Body of pancreas (tissue), 4 donors: ENCODE measurements at regions not wholly inside any gene's neighbourhood (a gene's known extent, or its start where the extent isn't known, plus 50 kb on each side); places are given as distances from the start of the nearest gene placed in this dataset.

Experiments
- ATAC-seq: fragments of 150-250 bp; one replicate; pipeline ENCODE4 v1.9.1; 2016
- DNase-seq, 4 donors: peaks; one replicate each; pipeline ENCODE4 v3.0.0-alpha.2; 2019
- H3K27ac ChIP-seq, 4 donors: fragments of 200-600 bp; sonication (generic); 1 replicate in 3 of 4; 2 replicates in 1 of 4; pipeline versions ENCODE4 v1.5.1 to v1.6.1; 2016 to 2019; ENCODE audit warnings: mild to moderate bottlenecking in 1 of 4, mixed read lengths in 1 of 4, moderate library complexity in 1 of 4
- H3K27me3 ChIP-seq, 2 donors: fragments of 200-600 bp; sonication (generic); one replicate each; pipeline ENCODE4 v1.6.0; 2016; ENCODE audit warnings: mild to moderate bottlenecking in 1 of 2
- H3K36me3 ChIP-seq, 2 donors: fragments of 200-600 bp; sonication (generic); replicated peaks in 1 of 2; 2 replicates each; pipeline ENCODE4 v1.5.1; 2016; ENCODE audit warnings: low read depth in 2 of 2; ENCODE audit not compliant: insufficient read depth in 1 of 2
- H3K4me1 ChIP-seq: fragments of 200-600 bp; sonication (generic); one replicate; pipeline ENCODE4 v1.6.0; 2016
- H3K4me3 ChIP-seq, 2 donors: fragments of 200-600 bp; sonication (generic); 1 replicate in 1 of 2; 2 replicates in 1 of 2; pipeline ENCODE4 v1.5.1; 2016 to 2019
- H3K9me3 ChIP-seq, 3 donors: fragments of 200-600 bp; sonication (generic); 1 replicate in 2 of 3; 2 replicates in 1 of 3; pipeline ENCODE4 v1.5.1; 2016
- CTCF ChIP-seq, 7 experiments: fragments of 450-650 bp in 4 of 7; fragments of 200-600 bp in 3 of 7; sonication (generic) in 3 of 7; IDR thresholded peaks; one replicate each; pipeline ENCODE4 v1.5.1; 2016 to 2019; ENCODE audit warnings: antibody characterized with exemption in 7 of 7
- POLR2A ChIP-seq, 3 donors: fragments of 450-650 bp; IDR thresholded peaks; one replicate each; pipeline ENCODE4 v1.6.1; 2016; ENCODE audit warnings: antibody characterized with exemption in 3 of 3, mild to moderate bottlenecking in 2 of 3
- WGBS, 2 donors: methylation state at CpG; one replicate each; pipeline ENCODE4 v1.1.5; 2017; 5-methylcytosine and 5-hydroxymethylcytosine counted together
- intact Hi-C: fragments of 100-400 bp; cut with DNase I; formaldehyde crosslinking; loops from one replicate; pipeline ENCODE4 v1.15.1; 2023

DNA sequence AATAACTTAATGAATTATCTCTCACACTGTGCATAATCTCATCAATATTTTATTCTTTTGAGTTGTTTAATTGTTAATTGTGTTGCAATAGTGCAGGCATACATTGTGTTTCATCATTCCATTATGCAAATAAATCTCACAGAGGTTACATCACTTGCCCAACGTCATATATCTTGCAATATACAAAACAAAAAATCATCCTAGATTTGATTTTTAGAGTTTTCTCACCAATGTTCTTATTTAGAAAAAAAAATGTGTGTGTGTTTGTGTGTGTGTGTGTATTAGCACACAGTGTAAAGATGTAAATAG lies 662.5 kb upstream of the GBE1 start:
- TF ChIP-seq CTCF (IDR thresholded peaks at IDR 0.05) (no peak), POLR2A (IDR thresholded peaks at IDR 0.05) (no peak)
- H3K4me3 ChIP-seq: no peak overlapping the region
- no peaks in the 10 kb centered on the region for H3K36me3 ChIP-seq
- 10 to 20% methylated on average over 1 of the region's 1 CpG for WGBS, 2 donors
- no peaks in the 10 kb centered on the region for H3K27me3 ChIP-seq
- no peak for DNase-seq
- H3K9me3 ChIP-seq: no peaks in the 10 kb centered on the region
- intact Hi-C loops: no loop called here
- no peaks in the 10 kb centered on the region for H3K4me1 ChIP-seq
- no peak overlapping the region for H3K27ac ChIP-seq
- no peak for ATAC-seq

DNA sequence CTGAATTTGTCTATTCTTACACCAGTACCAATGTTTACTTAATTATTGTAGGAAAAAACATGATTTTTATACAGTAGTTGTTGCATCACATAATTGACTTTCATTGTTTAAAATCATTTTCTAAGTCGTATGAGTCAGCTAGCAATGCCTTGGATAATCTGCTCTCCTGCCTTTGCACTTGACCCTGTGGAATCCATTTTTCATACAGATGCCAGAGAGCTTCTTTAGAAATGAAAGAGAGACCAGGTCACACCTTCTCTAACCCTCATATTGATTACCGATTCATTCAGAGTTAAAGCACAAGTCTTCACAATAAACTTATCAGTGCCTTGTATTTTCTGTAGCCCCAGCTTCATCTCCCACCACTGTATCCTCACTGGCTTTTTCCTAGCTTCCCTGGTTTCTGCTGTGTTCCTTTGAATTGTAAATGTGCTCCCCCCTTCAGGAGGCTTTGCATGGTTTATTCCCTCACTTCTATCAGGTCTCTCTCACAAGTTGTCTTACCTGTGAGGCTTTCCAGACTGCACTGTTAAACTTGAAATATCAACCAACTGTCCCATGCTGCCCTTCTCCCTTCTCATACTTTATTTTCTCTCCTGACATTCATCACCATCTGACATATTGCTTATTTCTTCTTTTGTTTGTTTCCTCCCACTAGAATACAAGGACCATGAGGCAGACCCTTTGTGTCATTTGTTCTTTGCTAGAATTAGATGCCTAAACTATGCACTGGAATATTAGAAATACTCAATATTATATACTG lies 662.0 kb upstream of the GBE1 start:
- ATAC-seq (no peak), DNase-seq (no peak)
- intact Hi-C loops: no loop called here
- Histone ChIP-seq H3K4me3 (no peak overlapping the region), H3K36me3 (no peaks in the 10 kb centered on the region), H3K4me1 (no peaks in the 10 kb centered on the region), H3K9me3 (no peaks in the 10 kb centered on the region), H3K27ac (no peak overlapping the region), H3K27me3 (no peaks in the 10 kb centered on the region)
- 14 to 16% methylated on average over 2 of the region's 2 CpGs for WGBS, 2 donors
- TF ChIP-seq CTCF (IDR thresholded peaks at IDR 0.05) (no peak), POLR2A (IDR thresholded peaks at IDR 0.05) (no peak)

- TF ChIP-seq POLR2A (IDR thresholded peaks at IDR 0.05) (no peak), CTCF (IDR thresholded peaks at IDR 0.05) (no peak)
- Histone ChIP-seq H3K9me3 (no peaks in the 10 kb centered on the region), H3K27ac (no peak overlapping the region), H3K4me1 (no peaks in the 10 kb centered on the region), H3K4me3 (no peak overlapping the region), H3K27me3 (no peaks in the 10 kb centered on the region), H3K36me3 (no peaks in the 10 kb centered on the region)
- DNase-seq: no peak
- 53 to 63% methylated on average over 1 of the region's 1 CpG for WGBS, 2 donors
- intact Hi-C loops: no loop called here
- ATAC-seq: no peak
These were observed 655.4 kb upstream of the GBE1 start for GRCh38 chr3:82416830-82417229.

- no peaks in the 10 kb centered on the region for H3K9me3 ChIP-seq
- DNase-seq: no peak
- H3K4me1 ChIP-seq: no peaks in the 10 kb centered on the region
- TF ChIP-seq POLR2A (IDR thresholded peaks at IDR 0.05): no peak
- no peak for TF ChIP-seq CTCF (IDR thresholded peaks at IDR 0.05)
- no peak overlapping the region for H3K4me3 ChIP-seq
- WGBS, 2 donors: 61 to 69% methylated on average over 1 of the region's 1 CpG
- no peaks in the 10 kb centered on the region for H3K27me3 ChIP-seq
- no peaks in the 10 kb centered on the region for H3K36me3 ChIP-seq
- no peak for ATAC-seq
- no peak overlapping the region for H3K27ac ChIP-seq
- intact Hi-C loops: no loop called here
These were observed 654.9 kb upstream of the GBE1 start for GRCh38 chr3:82416349-82416748.

DNA sequence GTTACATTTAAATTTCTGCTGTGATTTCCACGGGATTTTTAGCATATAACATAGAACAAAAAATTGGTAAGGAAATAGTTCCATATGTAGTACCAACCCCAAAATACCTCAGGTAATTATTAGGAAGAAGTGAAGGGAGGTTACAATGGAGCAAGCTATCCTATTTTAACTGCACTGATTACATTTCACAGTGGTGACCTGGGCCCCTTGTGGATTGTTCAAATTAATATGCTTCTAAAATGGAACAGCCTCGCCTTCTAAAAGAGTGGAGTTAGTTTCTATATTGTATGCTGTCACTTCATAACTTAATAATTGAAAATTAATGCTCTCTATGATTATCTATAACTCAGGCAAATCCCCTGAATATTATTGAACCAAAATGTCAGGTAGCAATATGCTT lies 651.7 kb upstream of the GBE1 start:
- WGBS, 2 donors: 69 to 72% methylated on average over 2 of the region's 2 CpGs
- intact Hi-C loops: no loop called here
- Histone ChIP-seq H3K27ac (no peak overlapping the region), H3K4me3 (no peak overlapping the region), H3K27me3 (no peaks in the 10 kb centered on the region), H3K9me3 (no peaks in the 10 kb centered on the region), H3K4me1 (no peaks in the 10 kb centered on the region), H3K36me3 (no peaks in the 10 kb centered on the region)
- no peak for TF ChIP-seq CTCF (IDR thresholded peaks at IDR 0.05)
- TF ChIP-seq POLR2A (IDR thresholded peaks at IDR 0.05): no peak
- DNase-seq (no peak), ATAC-seq (no peak)
